A549 (cell line): ENCODE measurements at regions not wholly inside any gene's neighbourhood (a gene's known extent, or its start where the extent isn't known, plus 50 kb on each side); places are given as distances from the start of the nearest gene placed in this dataset.

Experiments used
- CEBPB ChIP-seq, 2 experiments: fragments of >200 bp in 1 of 2; sonication (Bioruptor Twin) in 1 of 2; formaldehyde crosslinking in 1 of 2; IDR thresholded peaks; 2 replicates each; pipeline ENCODE4 v1.6.1; 2012 to 2016
- CTCF ChIP-seq: fragments of >200 bp; sonication (Bioruptor Twin); formaldehyde crosslinking; IDR thresholded peaks from 3 replicates; pipeline ENCODE4 v1.5.1; 2016
- MAX ChIP-seq: IDR thresholded peaks from 2 replicates; pipeline ENCODE4 v1.6.1; 2012
- MAZ ChIP-seq: fragments of 150-350 bp; IDR thresholded peaks from 2 replicates; pipeline ENCODE4 v1.6.1; 2014; ENCODE audit warnings: antibody characterized with exemption, low read depth, low read length, borderline replicate concordance
- NR3C1 ChIP-seq: fragments of >200 bp; sonication (Bioruptor Twin); formaldehyde crosslinking; IDR thresholded peaks from 3 replicates; pipeline ENCODE4 v1.6.1; 2017
- POLR2A ChIP-seq: IDR thresholded peaks from 2 replicates; pipeline ENCODE4 v1.6.1; 2012; ENCODE audit warnings: mild to moderate bottlenecking, low read length
- POLR2AphosphoS2 ChIP-seq: conservative IDR thresholded peaks from 2 replicates; pipeline ENCODE4 v1.6.1; 2012; ENCODE audit warnings: low read length, improper control_type of control experiment, inconsistent platforms
- RAD21 ChIP-seq, 2 experiments: fragments of >200 bp in 1 of 2; sonication (Bioruptor Twin) in 1 of 2; formaldehyde crosslinking in 1 of 2; IDR thresholded peaks in 1 of 2; conservative IDR thresholded peaks in 1 of 2; 2 replicates in 1 of 2; 3 replicates in 1 of 2; pipeline ENCODE4 v1.6.1; 2012 to 2018; ENCODE audit warnings: inconsistent platforms in 1 of 2
- REST ChIP-seq: fragments of 200-600 bp; sonication (generic); IDR thresholded peaks from 2 replicates; pipeline ENCODE4 v1.6.1; 2016; ENCODE audit warnings: antibody characterized with exemption, mild to moderate bottlenecking, moderate library complexity

GRCh38 chr5:88405783-88406182 lies 137.1 kb upstream of the TMEM161B start:
- TF ChIP-seq MAZ = no peak
- TF ChIP-seq POLR2AphosphoS2 = no peak
- no peak for TF ChIP-seq CEBPB (IDR thresholded peaks at IDR 0.05)
- no peak for TF ChIP-seq CTCF
- TF ChIP-seq POLR2A = no peak
- TF ChIP-seq REST = no peak
- no peak for TF ChIP-seq RAD21 (conservative IDR thresholded peaks at IDR 0.05 in 1 of 2, IDR thresholded peaks at IDR 0.05 in 1 of 2)
- no peak for TF ChIP-seq MAX
- TF ChIP-seq NR3C1 = no peak
